Spleen (tissue), 11 donors: ENCODE measurements at regions not wholly inside any gene's neighbourhood (a gene's known extent, or its start where the extent isn't known, plus 50 kb on each side); places are given as distances from the start of the nearest gene placed in this dataset.
A peak's percentile ranks its signal among the peaks of the same experiment; 100 is the strongest.

ENCODE experiments used
- DNase-seq: peaks from one replicate; pipeline ENCODE4 v3.0.0-alpha.2; 2020
- H3K27ac ChIP-seq, 8 donors: fragments of 200-600 bp; sonication (generic) in 7 of 8; 1 replicate in 4 of 8; 2 replicates in 4 of 8; pipeline versions ENCODE4 v1.5.0 to v1.8.0; 2016 to 2021; ENCODE audit warnings: inconsistent platforms in 4 of 8, mild to moderate bottlenecking in 4 of 8, moderate library complexity in 1 of 8
- H3K27me3 ChIP-seq, 7 donors: fragments of 200-600 bp; sonication (generic) in 6 of 7; replicated peaks in 1 of 7; 1 replicate in 4 of 7; 2 replicates in 3 of 7; pipeline versions ENCODE4 v1.5.0 to v1.8.0; 2016 to 2021; ENCODE audit warnings: inconsistent platforms in 3 of 7, mild to moderate bottlenecking in 1 of 7
- H3K36me3 ChIP-seq, 6 donors: fragments of 200-600 bp; sonication (generic) in 5 of 6; 1 replicate in 4 of 6; 2 replicates in 2 of 6; pipeline versions ENCODE4 v1.5.0 to v1.8.0; 2016 to 2021; ENCODE audit warnings: inconsistent platforms in 2 of 6
- H3K4me1 ChIP-seq, 6 donors: fragments of 200-600 bp; sonication (generic) in 5 of 6; 1 replicate in 3 of 6; 2 replicates in 3 of 6; pipeline versions ENCODE4 v1.5.0 to v1.8.0; 2016 to 2021; ENCODE audit warnings: inconsistent platforms in 3 of 6
- H3K4me3 ChIP-seq, 8 donors: fragments of 200-600 bp; sonication (generic) in 7 of 8; 1 replicate in 4 of 8; 2 replicates in 4 of 8; pipeline versions ENCODE4 v1.5.0 to v1.8.0; 2016 to 2021; ENCODE audit warnings: inconsistent platforms in 4 of 8, mild to moderate bottlenecking in 4 of 8, moderate library complexity in 2 of 8
- H3K9me3 ChIP-seq, 8 donors: fragments of 200-600 bp; sonication (generic) in 7 of 8; 1 replicate in 4 of 8; 2 replicates in 4 of 8; pipeline versions ENCODE4 v1.5.0 to v1.8.0; 2016 to 2021; ENCODE audit warnings: inconsistent platforms in 4 of 8
- POLR2A ChIP-seq, 3 donors: fragments of 450-650 bp; IDR thresholded peaks; one replicate each; pipeline ENCODE4 v1.5.1; 2017; ENCODE audit warnings: antibody characterized with exemption in 3 of 3, mild to moderate bottlenecking in 1 of 3
- POLR2AphosphoS5 ChIP-seq, 3 donors: sonication (generic); formaldehyde crosslinking; IDR thresholded peaks; one replicate each; pipeline ENCODE4 v1.5.1; 2017; ENCODE audit warnings: antibody characterized with exemption in 3 of 3
- WGBS, 5 donors: extraction: QIAGEN DNeasy Blood & Tissue Kit in 3 of 5; methylation state at CpG; one replicate each; pipeline versions ENCODE4 v1.1.5 to v1.1.7; 2013 to 2018; 5-methylcytosine and 5-hydroxymethylcytosine counted together
- intact Hi-C: fragments of 100-400 bp; cut with DNase I; formaldehyde crosslinking; loops from one replicate; pipeline ENCODE4 v1.15.0; 2023; ENCODE audit warnings: low total_unique reads
- TF ChIP-seq, protein P1 (sequence below), 11 experiments: fragments of 200-600 bp in 7 of 11; fragments of 450-650 bp in 4 of 11; sonication (generic) in 4 of 11; IDR thresholded peaks in 8 of 11; conservative IDR thresholded peaks in 3 of 11; 1 replicate in 7 of 11; 2 replicates in 4 of 11; pipeline versions ENCODE4 v1.4.0 to v1.8.0; 2016 to 2021; ENCODE audit warnings: antibody characterized with exemption in 11 of 11, inconsistent platforms in 4 of 11, mild to moderate bottlenecking in 1 of 11
- donor health status: healthy with polysubstance abuse.
- donor health status: DM: no; HTN: no; CAD: no; lungs with moderate emphysema.
- donor health status: DM: no; HTN: no; CAD: no.
- donor health status: Bipolar disorder and iron deficiency.
- donor health status: healthy.
- donor health status: DM: no; HTN: no; CAD: no.
- donor health status: DM: yes; HTN: yes; CAD: no.

DNA sequence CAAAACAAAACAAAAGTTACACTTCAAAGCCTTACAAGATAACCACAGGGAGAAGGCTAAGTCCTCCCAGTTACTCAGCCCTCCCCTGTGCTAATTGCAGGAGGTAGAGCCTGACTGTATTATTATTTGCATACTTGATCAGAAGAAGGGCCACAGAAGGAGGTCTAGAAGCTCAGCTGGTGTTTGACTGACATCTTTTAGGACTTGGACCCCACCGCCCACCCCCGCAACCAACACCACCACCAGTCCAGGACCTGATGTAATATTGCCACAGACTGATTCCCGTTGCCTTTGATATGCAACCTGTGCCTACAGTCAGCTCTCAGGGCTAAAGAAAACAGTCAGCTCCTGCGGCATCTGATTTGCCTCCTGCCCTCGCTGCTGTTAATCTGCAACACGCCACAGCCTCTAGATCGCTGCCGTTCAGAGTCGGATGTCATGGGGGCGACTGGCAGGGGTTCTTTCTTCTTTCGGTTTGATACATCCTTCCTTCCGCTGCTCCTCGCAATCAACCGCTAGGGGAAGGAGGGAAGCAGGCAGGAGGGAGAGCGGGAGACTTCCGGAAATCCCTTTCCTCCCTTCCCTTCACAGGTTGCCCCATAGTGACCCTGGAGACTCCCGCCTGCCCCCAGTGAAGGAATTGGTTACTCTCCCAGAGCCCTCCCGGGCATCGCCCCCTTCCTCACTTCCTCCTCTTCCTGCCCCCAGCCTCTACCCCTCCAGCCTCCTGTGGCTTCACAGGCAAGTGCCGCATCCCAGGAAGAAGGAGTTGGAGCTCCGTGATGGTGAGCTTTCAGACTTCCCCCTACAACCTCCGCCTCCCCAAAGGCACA, 90.5 kb upstream of the SOX9 start:
- Histone ChIP-seq H3K9me3 (no peaks in the 10 kb centered on the region), H3K4me1 (peaks cover 0 to 13% (median 3%) of the 10 kb centered on the region in 6 donors), H3K27me3 (peaks cover 0 to 29% (median 0%) of the 10 kb centered on the region in 7 donors), H3K27ac (no peak overlapping the region), H3K4me3 (peak overlapping the region; percentile 1 to 61 (median 18)), H3K36me3 (no peaks in the 10 kb centered on the region)
- intact Hi-C loops: no loop called here
- 2 to 4% (median 3%) methylated on average over 20 to 22 of the region's 22 CpGs for WGBS, 5 donors
- TF ChIP-seq POLR2AphosphoS5 (IDR thresholded peaks at IDR 0.05): no peak
- TF ChIP-seq, protein P1, sequence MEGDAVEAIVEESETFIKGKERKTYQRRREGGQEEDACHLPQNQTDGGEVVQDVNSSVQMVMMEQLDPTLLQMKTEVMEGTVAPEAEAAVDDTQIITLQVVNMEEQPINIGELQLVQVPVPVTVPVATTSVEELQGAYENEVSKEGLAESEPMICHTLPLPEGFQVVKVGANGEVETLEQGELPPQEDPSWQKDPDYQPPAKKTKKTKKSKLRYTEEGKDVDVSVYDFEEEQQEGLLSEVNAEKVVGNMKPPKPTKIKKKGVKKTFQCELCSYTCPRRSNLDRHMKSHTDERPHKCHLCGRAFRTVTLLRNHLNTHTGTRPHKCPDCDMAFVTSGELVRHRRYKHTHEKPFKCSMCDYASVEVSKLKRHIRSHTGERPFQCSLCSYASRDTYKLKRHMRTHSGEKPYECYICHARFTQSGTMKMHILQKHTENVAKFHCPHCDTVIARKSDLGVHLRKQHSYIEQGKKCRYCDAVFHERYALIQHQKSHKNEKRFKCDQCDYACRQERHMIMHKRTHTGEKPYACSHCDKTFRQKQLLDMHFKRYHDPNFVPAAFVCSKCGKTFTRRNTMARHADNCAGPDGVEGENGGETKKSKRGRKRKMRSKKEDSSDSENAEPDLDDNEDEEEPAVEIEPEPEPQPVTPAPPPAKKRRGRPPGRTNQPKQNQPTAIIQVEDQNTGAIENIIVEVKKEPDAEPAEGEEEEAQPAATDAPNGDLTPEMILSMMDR (IDR thresholded peaks at IDR 0.05 in 8 of 11, conservative IDR thresholded peaks at IDR 0.05 in 3 of 11): peak in 3 of 11 experiments; percentile 9 to 18 (median 14)
- DNase-seq: no peak

DNA sequence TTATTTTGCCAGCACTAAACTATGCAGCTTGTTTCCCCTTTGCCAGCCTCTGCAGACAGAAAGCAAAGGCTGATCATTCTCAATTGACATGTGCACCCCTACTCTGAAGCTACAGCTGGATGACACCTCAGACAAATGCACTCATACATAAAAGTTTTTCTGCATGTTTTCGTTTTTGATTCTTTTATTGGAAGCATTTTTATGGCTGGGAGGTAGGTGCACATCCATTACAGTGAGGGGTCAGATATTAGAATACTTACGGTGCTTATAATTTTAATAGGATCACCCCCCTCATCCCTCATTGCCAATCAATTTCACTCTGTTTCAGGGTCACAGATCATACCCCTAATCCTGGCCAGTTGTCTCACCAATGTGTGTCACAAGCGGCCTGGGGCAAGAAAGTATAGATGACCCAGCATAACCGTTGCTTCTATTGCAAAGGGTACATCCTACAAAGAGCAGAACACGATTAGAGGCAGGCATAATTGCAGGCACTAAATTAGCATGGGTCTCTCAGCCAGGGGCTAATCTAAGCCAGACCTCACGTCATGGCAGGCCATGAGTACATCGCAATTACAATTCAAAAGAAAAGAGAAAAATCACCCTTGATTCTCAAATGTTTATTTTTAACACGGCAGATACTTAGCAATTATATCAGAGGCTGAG, 89.5 kb upstream of the SOX9 start:
- TF ChIP-seq, protein P1 (IDR thresholded peaks at IDR 0.05 in 8 of 11, conservative IDR thresholded peaks at IDR 0.05 in 3 of 11): no peak
- TF ChIP-seq POLR2A (IDR thresholded peaks at IDR 0.05): no peak
- no peak for TF ChIP-seq POLR2AphosphoS5 (IDR thresholded peaks at IDR 0.05)

DNA sequence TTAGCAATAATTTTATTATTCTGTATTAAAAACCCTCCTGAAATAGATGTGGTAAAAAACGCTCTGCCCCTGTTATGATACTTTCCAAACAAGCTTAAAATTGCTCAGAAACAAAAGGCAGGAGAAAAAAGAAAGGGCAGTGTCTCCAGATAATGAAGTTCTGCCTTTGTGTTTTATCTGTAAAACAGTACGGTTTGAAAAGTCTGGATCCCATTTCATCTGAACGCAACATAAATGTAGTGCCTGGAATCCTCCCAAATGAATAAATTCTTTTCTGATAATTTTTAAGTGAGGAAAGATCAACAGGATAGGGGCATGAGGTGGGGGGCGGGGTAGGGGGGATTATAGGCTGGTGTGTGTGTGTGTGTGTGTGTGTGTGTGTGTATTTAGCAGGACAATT, 87.5 kb upstream of the SOX9 start:
- Histone ChIP-seq H3K4me1 (peaks cover 0 to 13% (median 3%) of the 10 kb centered on the region in 6 donors), H3K9me3 (peaks cover 0 to 9% (median 0%) of the 10 kb centered on the region in 8 donors), H3K27ac (no peak overlapping the region), H3K36me3 (no peaks in the 10 kb centered on the region), H3K27me3 (peaks cover 0 to 20% (median 0%) of the 10 kb centered on the region in 7 donors), H3K4me3 (no peak overlapping the region)
- 75 to 84% (median 78%) methylated on average over 4 of the region's 4 CpGs for WGBS, 5 donors
- TF ChIP-seq POLR2AphosphoS5 (IDR thresholded peaks at IDR 0.05) (no peak), POLR2A (IDR thresholded peaks at IDR 0.05) (no peak)
- TF ChIP-seq, protein P1 (IDR thresholded peaks at IDR 0.05 in 8 of 11, conservative IDR thresholded peaks at IDR 0.05 in 3 of 11): no peak
- DNase-seq: no peak
- intact Hi-C loops: no loop called here

More for the DNA sequence above, 89.5 kb upstream of the SOX9 start:
- Histone ChIP-seq H3K36me3 (no peaks in the 10 kb centered on the region), H3K4me3 (no peak overlapping the region), H3K27ac (no peak overlapping the region), H3K4me1 (peaks cover 0 to 13% (median 3%) of the 10 kb centered on the region in 6 donors), H3K27me3 (peaks cover 0 to 22% (median 0%) of the 10 kb centered on the region in 7 donors), H3K9me3 (peaks cover 0 to 3% (median 0%) of the 10 kb centered on the region in 8 donors)
- 74 to 82% (median 75%) methylated on average over 8 of the region's 8 CpGs for WGBS, 5 donors
- no peak for DNase-seq
- intact Hi-C loops: no loop called here

DNA sequence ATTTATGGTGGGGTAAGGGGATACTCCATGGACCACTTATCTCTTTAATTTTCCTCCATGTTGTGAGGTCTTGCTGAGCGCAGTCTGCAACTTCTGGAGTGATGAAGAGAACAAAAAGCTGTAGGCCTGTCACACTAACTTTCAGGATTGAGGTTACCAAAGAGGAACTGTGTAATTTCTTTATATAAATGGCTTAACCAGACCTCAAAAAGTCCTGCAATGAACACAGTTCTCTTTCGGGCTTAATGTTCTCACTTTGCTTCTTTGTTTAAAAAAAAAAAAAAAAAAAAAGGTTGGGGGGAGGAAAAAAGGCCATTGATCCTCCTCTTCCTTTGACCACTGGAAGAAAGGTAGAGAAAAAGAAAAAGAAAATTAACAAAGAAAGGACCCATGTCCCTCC, 86.8 kb upstream of the SOX9 start:
- WGBS, 5 donors: 68 to 83% (median 76%) methylated on average over 2 of the region's 2 CpGs
- Histone ChIP-seq H3K27me3 (peaks cover 0 to 16% (median 0%) of the 10 kb centered on the region in 7 donors), H3K36me3 (no peaks in the 10 kb centered on the region), H3K4me3 (no peak overlapping the region), H3K9me3 (peaks cover 0 to 10% (median 0%) of the 10 kb centered on the region in 8 donors), H3K27ac (no peak overlapping the region), H3K4me1 (peaks cover 0 to 13% (median 3%) of the 10 kb centered on the region in 6 donors)
- intact Hi-C loops: no loop called here
- no peak for DNase-seq
- no peak for TF ChIP-seq POLR2A (IDR thresholded peaks at IDR 0.05)
- TF ChIP-seq POLR2AphosphoS5 (IDR thresholded peaks at IDR 0.05): no peak
- TF ChIP-seq, protein P1 (IDR thresholded peaks at IDR 0.05 in 8 of 11, conservative IDR thresholded peaks at IDR 0.05 in 3 of 11): no peak
